NCI-H2196 treated with DMSO at 0.1 percent for 48 hours (cell line): ENCODE measurements at regions not wholly inside any gene's neighbourhood (a gene's known extent, or its start where the extent isn't known, plus 50 kb on each side); places are given as distances from the start of the nearest gene placed in this dataset.
"Not testable (repeated sequence)": the region's sequence is repeated elsewhere in the genome, so short reads cannot be mapped to it uniquely, and the experiment has no call there.

ENCODE experiments used
- DNase-seq: peaks from one replicate; lab custom pipeline; 2025; ENCODE audit not compliant: unreplicated experiment; lab: John Stamatoyannopoulos, UW

DNA sequence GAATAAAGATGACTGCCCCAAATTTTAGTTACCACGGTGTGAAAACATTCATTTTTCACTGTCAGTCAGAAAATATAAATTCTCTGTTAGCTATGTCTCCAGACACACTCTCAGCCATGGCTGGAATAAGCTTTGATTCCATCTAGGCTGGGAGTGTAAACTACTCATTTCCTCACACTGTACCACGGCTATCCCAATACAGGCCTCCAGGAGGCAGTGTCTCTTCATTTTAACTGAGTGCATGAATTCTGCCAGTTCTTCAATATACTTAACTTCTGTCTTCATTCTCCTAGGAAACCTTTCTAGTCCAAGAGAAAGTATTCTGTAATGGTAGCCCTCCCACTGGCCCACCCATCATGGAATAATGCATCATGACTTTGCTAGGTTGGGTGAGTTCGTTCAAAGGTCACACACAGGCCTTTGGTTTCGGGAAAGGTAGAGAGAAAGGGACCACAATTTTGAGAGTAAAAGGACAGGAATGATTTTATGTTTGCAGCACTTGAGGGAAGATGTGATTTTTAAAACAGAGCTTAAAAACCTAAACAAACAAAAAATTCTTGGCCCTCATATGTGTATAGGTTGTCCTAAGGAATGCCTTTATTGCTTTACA, 381.1 kb downstream of the SEC23A start:
- no peak for DNase-seq

DNA sequence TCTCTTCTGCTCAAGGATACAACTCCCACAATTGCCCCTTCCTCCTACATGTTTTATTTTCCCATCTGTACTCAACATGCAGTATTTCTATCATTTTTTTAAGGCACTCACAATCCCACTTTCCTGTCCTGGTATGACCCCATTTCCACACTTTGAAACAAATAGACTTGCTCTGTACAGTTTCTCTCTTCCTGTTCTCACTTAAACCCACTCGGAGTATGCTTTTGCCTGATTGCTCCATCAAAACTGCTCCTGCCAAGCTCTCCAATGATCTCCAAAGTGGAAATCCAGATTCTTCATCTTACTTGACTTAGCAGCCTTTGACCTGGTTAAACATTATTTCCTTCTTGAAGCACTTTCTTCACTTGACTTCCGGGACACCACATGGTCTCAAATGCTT, 384.5 kb downstream of the SEC23A start:
- no peak for DNase-seq

DNA sequence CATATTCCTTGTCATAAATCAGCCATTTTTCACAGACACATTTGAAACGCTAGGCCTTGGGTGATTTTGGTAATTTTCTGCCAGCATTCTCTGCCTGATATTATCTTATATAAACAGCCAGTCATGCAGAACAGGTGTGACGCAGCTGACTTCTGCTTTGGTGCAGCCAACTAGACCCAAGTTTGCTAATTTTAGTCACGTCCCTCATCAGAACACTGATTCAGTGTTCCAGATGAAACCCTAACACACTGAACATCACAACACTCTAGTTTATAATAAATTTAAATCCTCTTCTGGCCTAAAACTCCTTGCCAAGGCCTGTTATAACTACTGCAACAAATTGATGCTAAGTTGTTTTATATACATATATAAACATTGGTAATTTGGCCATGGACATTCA, 386.1 kb downstream of the SEC23A start:
- no peak for DNase-seq

DNA sequence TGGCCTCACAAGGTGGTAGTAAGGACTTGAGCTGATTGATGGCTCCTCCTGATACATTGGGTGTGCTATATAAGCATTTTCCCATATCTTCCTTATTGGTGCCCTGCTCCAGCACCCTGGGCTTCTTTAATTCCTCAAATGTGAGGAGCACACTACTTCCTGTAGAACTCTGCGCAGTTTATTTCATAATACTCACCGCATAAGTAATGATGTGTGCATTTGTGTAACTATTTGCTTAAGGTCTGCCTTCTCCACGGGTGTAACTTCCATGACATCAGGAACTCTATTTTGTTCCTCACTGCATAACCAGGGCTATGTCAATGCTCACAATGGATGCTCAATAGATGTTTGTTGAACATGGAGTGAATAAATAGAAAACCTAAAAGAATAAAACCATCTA, 392.2 kb downstream of the SEC23A start:
- DNase-seq = no peak

DNA sequence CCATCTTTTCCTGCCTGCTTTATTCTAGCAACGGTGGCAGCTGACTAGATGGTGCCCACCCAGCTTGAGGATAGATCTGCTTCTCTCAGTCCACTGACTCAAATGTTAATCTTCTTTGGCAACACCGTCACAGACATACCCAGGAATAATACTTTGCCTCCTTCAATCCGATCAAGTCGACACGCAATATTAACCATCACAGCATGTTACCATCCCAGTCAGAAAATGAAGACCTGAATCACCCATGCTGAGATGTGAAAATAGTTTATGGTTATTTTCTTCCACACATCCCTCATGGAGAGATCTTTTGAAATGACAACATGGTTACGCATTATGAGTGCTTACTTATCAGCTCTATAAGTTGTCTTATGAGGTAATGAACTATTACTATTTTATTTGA, 392.8 kb downstream of the SEC23A start:
- DNase-seq = no peak

DNA sequence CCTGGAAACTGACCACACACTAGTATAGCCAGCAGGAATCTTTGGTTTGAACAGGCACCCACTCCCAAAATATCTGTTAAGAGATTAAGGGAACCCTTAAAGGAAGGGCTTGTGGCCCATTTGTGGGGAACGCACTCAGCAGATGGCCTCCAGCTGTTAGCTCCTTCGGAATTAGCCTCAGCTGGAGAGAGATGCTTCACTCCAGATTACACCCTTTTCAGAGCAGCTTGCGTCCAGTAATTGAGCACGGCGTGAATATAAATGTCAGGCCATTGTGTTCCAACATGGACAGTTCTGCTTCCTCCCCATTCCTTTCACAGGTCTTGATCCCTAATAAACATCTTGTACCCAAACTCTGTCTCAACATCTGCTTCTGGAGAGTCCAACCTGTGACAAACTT, 397.8 kb downstream of the SEC23A start:
- DNase-seq = no peak

DNA sequence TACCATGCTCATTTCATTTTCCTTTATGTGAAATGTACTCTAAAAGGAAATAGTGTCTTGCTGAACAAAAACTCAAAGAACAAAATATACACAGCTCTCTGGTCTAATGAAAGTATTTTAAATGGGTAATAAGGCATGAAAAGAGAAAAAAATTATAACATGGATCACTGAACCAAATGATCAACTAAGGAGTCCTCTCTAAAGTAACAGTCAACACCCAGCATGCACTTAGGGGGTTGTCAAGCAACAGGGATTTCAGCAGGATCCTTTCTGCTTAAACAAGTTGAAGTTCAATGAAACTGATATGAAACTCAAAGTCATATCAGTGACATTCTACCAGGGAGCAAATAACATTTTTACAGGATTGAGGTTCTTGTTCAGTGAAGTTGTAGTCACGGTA, 398.8 kb downstream of the SEC23A start:
- no peak for DNase-seq

DNA sequence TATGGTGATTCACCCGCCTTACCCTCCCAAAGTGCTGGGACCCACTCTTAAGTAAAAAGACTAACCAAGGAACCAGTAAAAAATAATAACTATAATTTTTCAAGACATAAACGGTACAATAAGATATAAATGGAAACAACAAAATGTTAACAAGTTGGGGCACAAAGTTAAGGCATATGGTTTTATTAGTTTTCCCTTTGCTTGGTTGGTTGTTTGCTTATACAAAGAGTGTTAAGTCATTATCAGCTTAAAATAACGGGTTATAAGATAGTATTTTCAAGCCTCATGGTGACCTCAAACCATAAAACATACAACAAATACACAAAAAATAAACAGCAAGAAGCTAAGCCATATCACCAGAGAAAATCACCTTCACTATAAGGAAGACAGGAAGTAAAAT, 406.1 kb downstream of the SEC23A start:
- DNase-seq = no peak

DNA sequence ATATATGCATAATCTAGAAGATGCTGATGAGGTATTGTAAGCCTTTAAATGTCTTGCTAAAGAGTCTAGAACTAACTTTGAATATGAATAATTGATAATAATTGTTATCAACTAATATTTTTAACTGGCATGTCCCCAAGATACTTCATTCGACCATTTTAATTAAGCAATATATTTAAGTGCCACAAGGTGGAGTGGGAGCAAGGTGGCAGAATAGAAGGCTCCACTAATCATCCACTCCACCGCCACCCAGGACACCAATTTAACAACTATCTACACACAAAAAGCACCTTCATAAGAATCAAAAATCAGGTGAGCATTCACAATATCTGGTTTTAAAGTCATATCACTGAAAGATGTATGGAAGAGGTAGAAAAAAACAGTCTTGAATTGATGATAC, 409.6 kb downstream of the SEC23A start:
- DNase-seq = no peak

DNA sequence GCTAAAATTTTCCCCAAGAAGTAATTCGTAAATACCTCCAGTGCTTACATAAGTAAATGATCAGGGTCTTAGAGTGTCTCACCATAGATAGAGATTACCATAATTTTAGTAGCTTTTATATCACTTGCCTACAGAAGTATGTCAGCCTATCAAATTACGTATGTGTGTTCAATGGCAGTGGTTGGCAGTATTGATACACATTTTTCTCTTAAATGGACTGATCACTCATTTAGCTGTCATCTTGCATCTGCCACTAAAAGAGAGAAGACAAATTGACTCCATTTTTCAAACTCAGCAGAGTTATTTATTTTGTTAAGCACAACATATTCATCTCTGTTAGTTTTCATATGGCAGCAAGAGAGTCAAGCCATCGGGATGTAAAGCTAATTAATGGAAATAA, 413.1 kb upstream of the CLEC14A start:
- DNase-seq = no peak

DNA sequence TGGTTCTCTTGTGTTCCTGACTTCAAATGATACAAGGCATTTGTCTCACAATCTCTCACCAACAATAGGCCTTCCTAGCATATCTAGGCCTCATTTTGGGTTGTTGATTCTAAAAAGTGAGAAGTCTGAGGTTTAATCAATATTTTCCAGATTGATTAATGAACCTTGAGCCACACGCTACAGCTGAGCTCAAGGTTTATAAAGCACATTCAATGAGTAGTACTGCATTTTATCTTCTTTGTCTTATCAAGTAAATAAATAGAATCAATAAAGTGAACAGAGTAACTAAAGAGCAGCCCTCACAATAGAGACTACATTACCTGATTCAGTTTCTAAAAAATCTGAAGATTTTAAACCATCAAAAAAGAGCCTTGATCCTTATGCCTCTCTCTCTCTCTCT, 407.5 kb upstream of the CLEC14A start:
- DNase-seq = no peak

DNA sequence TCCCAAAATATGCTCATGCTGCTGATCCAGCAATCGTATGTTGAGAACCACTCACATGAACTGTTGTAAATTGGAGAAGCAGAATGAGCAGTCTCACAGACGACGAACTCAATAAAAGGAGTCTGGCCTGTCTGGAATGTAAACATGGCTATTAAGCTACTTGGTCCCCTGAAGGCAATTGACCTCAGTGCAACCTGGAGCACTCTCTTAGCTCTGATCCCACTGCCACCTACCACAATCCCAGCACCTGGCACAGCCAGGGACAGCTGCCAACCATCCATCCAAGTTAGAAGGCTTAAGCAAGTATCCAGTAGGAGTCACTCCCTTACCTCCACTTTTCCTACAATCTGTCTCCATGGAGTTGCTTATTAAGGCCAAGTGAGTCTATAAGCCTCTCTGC, 406.9 kb upstream of the CLEC14A start:
- no peak for DNase-seq

DNA sequence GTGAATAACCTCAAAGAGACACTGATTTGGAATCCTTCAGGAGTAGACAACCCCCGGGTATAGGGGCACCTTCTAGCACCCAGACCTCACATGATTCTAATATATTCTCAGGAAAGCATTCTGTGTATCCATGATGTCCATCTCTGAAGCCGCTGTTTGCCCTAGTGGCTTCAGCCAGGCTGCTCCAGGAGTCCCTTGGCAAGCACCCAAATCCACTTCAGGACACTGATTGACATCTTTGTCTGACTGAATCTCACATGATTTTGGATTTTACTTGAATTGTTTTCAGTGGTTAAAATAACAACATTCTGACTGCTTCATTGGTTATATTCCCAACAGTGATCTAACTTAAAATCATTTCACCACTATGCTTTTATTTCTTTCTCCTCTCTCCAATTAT, 390.5 kb upstream of the CLEC14A start:
- DNase-seq = no peak

DNA sequence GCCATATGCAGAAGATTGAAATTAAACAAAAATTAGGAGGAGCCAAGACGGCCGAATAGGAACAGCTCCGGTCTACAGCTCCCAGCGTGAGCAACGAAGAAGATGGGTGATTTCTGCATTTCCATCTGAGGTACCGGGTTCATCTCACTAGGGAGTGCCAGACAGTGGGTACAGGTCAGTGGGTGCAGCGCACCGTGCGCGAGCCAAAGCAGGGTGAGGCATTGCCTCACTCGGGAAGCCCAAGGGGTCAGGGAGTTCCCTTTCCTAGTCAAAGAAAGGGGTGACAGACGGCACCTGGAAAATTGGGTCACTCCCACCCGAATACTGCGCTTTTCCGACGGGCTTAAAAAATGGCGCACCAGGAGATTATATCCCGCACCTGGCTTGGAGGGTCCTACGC, 379.0 kb upstream of the CLEC14A start:
- not testable (repeated sequence) for DNase-seq

DNA sequence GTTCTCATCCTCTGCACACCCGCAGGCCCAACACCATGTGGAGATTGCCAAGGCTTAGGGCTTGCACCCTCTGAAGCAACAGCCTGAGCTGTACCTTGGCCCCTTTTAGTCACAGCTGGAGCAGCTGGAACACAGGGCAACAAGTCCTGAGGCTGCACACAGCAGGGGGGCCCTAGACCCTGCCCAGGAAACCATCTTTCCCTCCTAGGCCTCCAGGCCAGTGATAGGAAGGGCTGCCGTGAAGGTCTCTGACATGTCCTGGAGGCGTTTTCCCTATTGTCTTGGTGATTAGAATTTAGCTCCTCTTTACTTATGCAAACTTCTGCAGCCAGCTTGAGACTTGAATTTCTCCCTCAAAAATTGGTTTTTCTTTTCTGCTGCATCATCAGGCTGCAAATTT, 373.5 kb upstream of the CLEC14A start:
- DNase-seq = no peak

DNA sequence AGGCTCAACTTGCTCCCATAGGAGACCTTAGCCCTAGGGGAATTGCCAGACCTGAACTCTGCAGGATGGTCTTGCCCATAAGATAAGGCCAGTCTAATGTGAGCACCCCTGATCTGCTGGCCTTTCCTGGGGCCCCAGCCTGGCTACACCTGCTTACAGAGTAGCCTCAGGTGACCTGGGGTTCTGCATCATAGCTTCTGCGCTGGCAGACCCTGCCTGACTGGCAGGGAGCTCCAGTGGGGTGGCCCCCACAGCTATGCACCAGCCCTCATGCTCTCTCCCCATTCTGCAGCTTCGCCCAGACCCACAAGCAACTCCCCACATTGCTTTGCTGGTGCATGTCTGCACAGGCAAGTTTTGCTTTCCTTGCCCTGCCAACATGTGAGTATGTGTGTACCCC, 371.3 kb upstream of the CLEC14A start:
- DNase-seq = no peak

DNA sequence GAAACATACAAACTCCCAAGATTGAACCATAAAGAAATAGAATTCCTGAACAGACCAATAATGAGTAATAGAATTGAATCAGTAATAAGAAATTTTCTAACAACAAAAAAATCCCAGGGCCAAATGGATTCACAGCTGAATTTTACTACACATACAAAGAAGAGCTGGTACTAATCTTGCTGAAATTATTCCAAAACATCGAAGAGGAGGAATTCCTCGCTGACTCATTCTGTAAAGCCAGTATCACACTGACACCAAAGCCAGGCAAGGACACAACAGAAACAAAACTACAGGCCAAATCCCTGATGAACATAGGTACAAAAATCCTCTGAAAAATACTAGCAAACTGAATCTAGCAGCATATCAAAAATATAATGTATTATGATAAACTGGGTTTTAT, 367.8 kb upstream of the CLEC14A start:
- DNase-seq = no peak

DNA sequence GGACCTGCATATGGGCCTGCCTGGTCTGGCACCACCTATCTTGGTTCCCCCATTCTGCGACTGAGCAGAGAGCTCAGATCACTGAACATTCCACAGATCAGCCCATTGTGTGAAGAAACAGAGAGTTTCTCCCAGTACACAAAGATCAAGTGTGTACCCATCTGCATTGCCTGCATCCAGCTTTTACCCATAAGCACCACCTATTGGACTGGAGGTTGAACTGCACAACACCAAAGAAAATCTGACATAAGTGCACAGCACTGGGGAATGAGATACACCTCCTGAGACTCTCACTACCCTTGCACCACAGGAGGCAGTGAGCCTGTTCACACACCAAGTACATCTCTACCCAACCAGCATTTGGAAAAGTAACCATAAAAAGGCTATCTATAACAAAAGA, 362.6 kb upstream of the CLEC14A start:
- DNase-seq = no peak

DNA sequence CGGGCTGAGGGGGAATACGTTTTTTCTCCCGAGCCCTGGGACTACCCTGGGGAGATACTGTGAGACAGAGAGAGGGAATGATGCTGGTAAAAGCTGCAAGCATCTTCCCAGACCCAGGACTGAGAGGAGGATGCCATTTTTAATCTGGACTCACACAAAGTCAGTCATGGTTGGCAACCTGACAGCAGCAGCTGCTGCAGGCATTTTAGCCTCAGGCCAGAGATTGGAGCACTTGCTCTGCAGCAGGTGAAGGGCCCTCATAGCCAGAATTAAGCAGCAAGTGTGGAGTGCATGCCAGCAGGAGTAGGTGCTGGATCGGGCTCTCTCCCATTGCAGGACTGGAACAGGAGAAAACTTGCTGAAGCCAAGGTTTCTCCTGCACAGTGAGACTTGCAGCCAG, 361.1 kb upstream of the CLEC14A start:
- DNase-seq = no peak

DNA sequence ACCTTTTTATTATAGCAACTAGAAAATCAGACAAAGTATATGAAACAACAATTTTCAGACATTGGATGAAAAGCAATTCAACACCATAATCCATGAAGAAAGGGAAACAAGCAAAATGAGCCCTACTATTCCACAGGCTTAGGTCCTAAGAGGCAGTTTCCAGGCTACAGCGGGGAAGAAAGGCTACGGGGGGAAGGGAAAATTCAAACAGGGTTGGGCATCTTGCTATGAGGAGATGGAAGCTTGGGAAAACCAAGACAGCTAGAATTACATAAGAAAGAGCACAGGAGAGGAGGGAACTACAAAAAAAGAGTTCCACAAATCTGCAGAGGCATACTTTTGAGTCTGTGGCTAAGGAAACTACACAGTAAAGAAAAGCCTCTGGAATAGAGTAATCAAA, 356.0 kb upstream of the CLEC14A start:
- DNase-seq = no peak

DNA sequence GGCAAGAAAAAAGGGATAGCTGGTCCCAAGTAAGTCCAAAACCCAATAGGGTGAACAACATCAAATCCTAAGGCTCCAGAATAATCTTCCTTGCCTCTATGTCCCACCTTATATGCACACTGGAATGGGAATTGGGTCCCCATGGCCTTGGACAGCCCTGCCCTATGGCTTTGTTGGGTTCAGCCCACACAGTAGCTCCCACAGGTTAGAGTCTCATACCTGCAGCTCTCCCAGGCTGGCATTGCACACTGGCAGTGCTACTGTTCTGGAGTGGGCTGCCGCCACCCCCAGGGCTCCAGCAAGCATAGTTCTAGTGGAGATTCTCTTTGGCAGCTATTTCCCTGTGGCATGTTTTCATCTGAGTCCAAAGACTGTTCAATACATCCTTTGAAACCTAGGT, 352.4 kb upstream of the CLEC14A start:
- DNase-seq = no peak

DNA sequence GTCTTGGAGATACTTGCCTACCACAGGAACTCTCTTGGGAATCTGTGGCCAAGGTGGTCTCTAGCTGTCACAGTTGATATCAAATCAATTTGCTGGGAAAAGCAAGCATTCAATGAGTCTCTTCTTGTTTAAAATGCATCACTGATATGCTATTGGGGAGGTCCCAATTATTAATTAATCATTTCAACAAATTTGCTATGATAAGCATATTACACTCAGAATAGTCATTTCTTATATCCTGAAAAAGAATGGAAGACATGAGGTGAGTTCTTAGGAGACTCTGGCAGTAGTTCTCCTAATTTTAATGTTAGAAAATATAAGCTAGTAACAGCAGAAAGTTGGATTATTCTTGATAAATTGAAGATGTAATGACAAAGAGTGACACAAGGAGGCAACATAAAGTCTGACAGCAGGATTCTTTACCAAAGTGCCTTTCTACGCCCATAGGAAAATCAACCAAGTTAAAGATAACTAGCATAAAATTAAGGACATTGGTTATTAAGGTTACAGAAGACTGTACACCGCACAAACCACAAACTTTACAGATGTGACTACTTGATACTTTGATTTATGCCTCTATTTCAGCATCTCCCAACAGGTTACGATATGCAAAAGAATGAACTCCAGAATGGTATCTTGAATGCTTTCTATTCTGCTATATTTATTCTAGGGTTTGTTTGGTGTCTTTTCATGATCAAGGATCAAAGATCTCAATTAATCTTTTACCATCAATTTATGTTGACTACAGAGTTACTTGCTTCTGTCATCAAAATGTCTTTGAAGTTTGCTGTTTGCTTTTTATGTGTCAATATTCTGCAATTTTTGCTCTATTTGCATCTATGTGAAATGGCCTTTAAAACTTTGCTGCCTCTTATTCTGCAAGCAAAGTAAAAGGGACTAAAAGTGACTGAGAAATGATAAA, 349.6 kb upstream of the CLEC14A start:
- DNase-seq = no peak

DNA sequence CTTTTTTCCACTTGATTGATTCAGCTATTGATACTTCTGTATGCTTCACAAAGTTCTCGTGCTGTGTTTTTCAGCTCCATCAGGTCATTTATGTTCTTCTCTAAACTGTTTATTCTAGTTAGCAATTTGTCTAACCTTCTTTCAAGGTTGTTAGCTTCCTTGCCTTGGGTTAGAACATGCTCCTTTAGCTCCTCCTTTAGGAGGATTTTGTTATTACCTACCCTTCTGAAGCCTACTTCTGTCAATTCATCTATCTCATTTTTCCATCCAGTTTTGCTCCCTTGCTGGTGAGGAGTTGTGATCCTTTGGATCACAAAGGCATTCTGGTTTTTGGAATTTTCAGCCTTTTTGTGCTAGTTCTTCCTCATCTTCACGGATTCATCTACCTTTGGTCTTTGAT, 344.7 kb upstream of the CLEC14A start:
- DNase-seq = not testable (repeated sequence)
